ENCODE measurements at regions not wholly inside any gene's neighbourhood (a gene's known extent, or its start where the extent isn't known, plus 50 kb on each side); places are given as distances from the start of the nearest gene placed in this dataset.

DNA sequence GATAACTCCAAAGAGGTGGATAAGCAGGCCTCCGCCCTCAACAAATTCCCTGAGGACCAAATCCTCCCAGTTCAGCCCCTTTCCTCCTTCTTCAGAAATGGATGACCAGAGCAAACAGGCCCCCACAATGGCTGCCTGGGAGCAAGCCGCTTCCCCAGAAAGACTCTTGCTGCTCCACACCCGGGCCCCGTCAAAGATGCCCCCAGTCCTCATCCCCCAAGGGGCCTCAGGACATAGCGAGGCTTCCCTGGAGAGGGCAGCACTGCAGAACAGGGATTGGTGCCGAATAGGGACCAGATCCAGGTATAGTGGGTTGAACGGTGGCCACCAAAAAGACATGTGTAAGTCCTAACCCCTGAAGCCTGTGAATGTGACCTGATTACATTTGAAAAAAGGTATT lies 502.3 kb downstream of the SHQ1 start:
- TF ChIP-seq CTCF (IDR thresholded peaks at IDR 0.05) (no peak), POLR2A (IDR thresholded peaks at IDR 0.05) (no peak)

Measured in vagina (tissue), 2 donors.